ENCODE measurements at regions not wholly inside any gene's neighbourhood (a gene's known extent, or its start where the extent isn't known, plus 50 kb on each side); places are given as distances from the start of the nearest gene placed in this dataset.

- no peak for DNase-seq
Observed at GRCh38 chr6:51554029-51554428, 533.4 kb downstream of the PKHD1 start.

- DNase-seq: no peak
Observed at GRCh38 chr6:51559059-51559458, 528.4 kb downstream of the PKHD1 start.

GRCh38 chr6:51562198-51562597, 525.2 kb downstream of the PKHD1 start:
- no peak for DNase-seq

Data from dermis blood vessel endothelial cell (primary cell).